ENCODE measurements at regions not wholly inside any gene's neighbourhood (a gene's known extent, or its start where the extent isn't known, plus 50 kb on each side); places are given as distances from the start of the nearest gene placed in this dataset.

DNA sequence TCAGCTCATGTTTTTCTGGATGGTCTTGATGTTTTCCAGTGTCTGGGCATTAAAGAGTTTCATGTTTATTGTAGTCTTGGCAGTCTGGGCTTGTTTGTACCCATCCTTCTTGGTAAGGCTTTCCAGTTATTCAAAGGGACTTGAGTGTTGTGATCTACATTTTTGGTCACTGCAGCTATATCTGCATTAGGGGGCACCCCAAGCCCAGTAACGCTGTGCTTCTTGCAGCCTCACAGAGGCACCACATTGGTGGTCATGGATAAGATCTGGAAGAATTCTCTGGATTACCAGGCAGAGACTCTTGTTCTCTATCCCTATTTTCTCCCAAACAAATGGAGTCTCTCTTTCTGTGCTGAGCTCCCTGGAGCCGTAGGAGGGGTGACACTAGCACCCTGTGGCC, 451.5 kb upstream of the FAT3 start:
- H3K27me3 ChIP-seq (ENCODE audit: insufficient read depth, low read length) = no peaks in the 10 kb centered on the region
- H3K36me3 ChIP-seq (ENCODE audit: insufficient read depth, low read length) = no peaks in the 10 kb centered on the region
- H3K4me1 ChIP-seq (ENCODE audit: control insufficient read depth, insufficient read depth, low read length, unreplicated experiment) = no peaks in the 10 kb centered on the region
- H2AFZ ChIP-seq (ENCODE audit: low read length, unreplicated experiment) = no peak overlapping the region
- H3K79me2 ChIP-seq (ENCODE audit: control insufficient read depth, insufficient read depth, low read length, unreplicated experiment) = no peaks in the 10 kb centered on the region
- H3K27ac ChIP-seq (ENCODE audit: low read depth, low read length) = no peak overlapping the region
- H3K4me3 ChIP-seq (ENCODE audit: low read depth, low read length) = no peak overlapping the region

DNA sequence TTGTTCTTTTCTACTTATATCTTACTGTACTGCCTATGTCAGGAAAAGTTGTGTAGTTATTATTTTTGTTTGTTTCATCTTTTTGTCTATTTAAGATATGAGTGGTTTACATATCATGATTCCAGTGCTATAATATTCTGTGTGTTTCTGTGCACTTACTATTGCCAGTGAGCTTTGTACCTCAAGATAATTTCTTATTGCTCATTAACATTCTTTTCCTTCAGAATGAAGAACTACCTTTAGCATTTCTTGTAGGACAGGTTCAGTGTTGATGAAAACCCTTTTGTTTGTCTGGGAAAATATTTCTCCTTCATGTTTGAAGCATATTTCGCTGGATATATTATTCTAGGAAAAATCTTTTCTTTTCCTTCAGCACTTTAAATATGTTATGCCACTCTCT, 452.7 kb upstream of the FAT3 start:
- Histone ChIP-seq H3K27me3 (ENCODE audit: insufficient read depth, low read length) (no peaks in the 10 kb centered on the region), H3K79me2 (ENCODE audit: control insufficient read depth, insufficient read depth, low read length, unreplicated experiment) (no peaks in the 10 kb centered on the region), H2AFZ (ENCODE audit: low read length, unreplicated experiment) (no peak overlapping the region), H3K4me1 (ENCODE audit: control insufficient read depth, insufficient read depth, low read length, unreplicated experiment) (no peaks in the 10 kb centered on the region), H3K27ac (ENCODE audit: low read depth, low read length) (no peak overlapping the region), H3K4me3 (ENCODE audit: low read depth, low read length) (no peak overlapping the region), H3K36me3 (ENCODE audit: insufficient read depth, low read length) (no peaks in the 10 kb centered on the region)

- H3K79me2 ChIP-seq (ENCODE audit: control insufficient read depth, insufficient read depth, low read length, unreplicated experiment) = no peaks in the 10 kb centered on the region
- H3K4me1 ChIP-seq (ENCODE audit: control insufficient read depth, insufficient read depth, low read length, unreplicated experiment) = no peaks in the 10 kb centered on the region
- H3K36me3 ChIP-seq (ENCODE audit: insufficient read depth, low read length) = no peaks in the 10 kb centered on the region
- H3K27ac ChIP-seq (ENCODE audit: low read depth, low read length) = no peak overlapping the region
- H2AFZ ChIP-seq (ENCODE audit: low read length, unreplicated experiment) = no peak overlapping the region
- no peaks in the 10 kb centered on the region for H3K27me3 ChIP-seq (ENCODE audit: insufficient read depth, low read length)
- H3K4me3 ChIP-seq (ENCODE audit: low read depth, low read length) = no peak overlapping the region
These were observed 455.8 kb upstream of the FAT3 start for GRCh38 chr11:91768783-91769182.

- Histone ChIP-seq H3K4me3 (ENCODE audit: low read depth, low read length) (no peak overlapping the region), H2AFZ (ENCODE audit: low read length, unreplicated experiment) (no peak overlapping the region), H3K36me3 (ENCODE audit: insufficient read depth, low read length) (no peaks in the 10 kb centered on the region), H3K27ac (ENCODE audit: low read depth, low read length) (no peak overlapping the region), H3K79me2 (ENCODE audit: control insufficient read depth, insufficient read depth, low read length, unreplicated experiment) (no peaks in the 10 kb centered on the region), H3K4me1 (ENCODE audit: control insufficient read depth, insufficient read depth, low read length, unreplicated experiment) (no peaks in the 10 kb centered on the region), H3K27me3 (ENCODE audit: insufficient read depth, low read length) (no peaks in the 10 kb centered on the region)
These were observed 461.3 kb upstream of the FAT3 start for GRCh38 chr11:91763331-91763730.

DNA sequence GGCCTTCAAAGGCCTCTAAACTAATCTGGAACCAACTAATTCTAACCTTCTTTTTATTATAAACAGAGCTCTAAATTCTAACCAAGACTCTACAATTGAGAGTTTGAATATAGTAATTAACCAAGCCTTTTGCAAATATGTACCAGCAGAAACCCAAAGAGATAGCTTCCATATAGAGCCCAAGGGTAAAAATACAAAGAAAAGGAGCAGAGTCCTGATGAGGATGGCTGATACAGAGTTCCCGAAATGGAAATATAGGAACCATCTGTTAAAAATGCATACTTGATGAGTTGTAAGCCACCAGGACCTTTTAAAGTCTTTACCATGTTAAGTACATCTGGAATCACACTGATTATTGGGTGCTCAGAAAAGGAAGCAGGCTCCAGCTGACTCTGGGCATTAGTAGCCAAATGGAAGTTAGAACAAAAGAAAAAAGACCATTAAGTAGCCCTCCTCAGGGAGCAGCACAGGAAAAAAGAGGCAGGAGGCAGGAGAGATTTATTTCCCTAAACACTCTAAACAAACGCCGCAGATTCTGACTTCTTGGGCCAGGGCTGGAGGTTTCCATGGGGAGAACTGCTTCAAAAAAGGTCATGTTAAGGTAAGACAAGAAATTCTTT, 463.1 kb upstream of the FAT3 start:
- Histone ChIP-seq H3K79me2 (ENCODE audit: control insufficient read depth, insufficient read depth, low read length, unreplicated experiment) (no peaks in the 10 kb centered on the region), H3K36me3 (ENCODE audit: insufficient read depth, low read length) (no peaks in the 10 kb centered on the region), H3K27ac (ENCODE audit: low read depth, low read length) (no peak overlapping the region), H3K27me3 (ENCODE audit: insufficient read depth, low read length) (no peaks in the 10 kb centered on the region), H3K4me3 (ENCODE audit: low read depth, low read length) (no peak overlapping the region), H3K4me1 (ENCODE audit: control insufficient read depth, insufficient read depth, low read length, unreplicated experiment) (no peaks in the 10 kb centered on the region), H2AFZ (ENCODE audit: low read length, unreplicated experiment) (no peak overlapping the region)

DNA sequence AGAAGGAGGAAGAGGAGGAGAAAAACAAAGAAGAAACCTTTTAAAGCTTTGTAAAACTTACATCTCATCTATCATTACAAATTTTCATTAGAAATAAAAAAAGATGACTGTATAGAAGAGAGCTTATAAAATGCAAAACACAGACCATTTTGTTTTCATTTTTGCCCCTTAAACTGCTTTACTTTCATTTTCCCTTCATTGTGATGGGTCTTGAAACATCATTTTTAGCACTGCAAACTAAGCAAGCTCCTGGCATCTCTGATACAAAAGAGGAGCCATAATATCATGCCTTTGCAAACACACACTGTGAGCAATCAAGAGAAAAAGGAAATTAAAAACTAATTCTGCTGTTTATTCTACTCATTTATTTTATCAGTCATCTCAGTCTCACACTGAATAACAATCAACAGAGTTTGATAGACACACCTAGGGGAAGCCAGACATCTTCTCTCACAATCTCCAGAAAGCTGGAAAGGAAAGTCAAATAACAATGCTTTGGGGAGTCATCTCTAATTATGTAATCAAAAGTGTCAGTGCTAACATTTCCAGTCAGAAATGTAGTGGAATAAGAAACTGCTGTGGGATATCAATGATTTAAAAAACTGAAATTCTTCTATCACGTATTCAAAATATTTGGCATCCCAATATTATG, 467.7 kb upstream of the FAT3 start:
- Histone ChIP-seq H2AFZ (ENCODE audit: low read length, unreplicated experiment) (no peak overlapping the region), H3K36me3 (ENCODE audit: insufficient read depth, low read length) (no peaks in the 10 kb centered on the region), H3K4me3 (ENCODE audit: low read depth, low read length) (no peak overlapping the region), H3K27ac (ENCODE audit: low read depth, low read length) (no peak overlapping the region), H3K79me2 (ENCODE audit: control insufficient read depth, insufficient read depth, low read length, unreplicated experiment) (no peaks in the 10 kb centered on the region), H3K27me3 (ENCODE audit: insufficient read depth, low read length) (no peaks in the 10 kb centered on the region), H3K4me1 (ENCODE audit: control insufficient read depth, insufficient read depth, low read length, unreplicated experiment) (no peaks in the 10 kb centered on the region)

DNA sequence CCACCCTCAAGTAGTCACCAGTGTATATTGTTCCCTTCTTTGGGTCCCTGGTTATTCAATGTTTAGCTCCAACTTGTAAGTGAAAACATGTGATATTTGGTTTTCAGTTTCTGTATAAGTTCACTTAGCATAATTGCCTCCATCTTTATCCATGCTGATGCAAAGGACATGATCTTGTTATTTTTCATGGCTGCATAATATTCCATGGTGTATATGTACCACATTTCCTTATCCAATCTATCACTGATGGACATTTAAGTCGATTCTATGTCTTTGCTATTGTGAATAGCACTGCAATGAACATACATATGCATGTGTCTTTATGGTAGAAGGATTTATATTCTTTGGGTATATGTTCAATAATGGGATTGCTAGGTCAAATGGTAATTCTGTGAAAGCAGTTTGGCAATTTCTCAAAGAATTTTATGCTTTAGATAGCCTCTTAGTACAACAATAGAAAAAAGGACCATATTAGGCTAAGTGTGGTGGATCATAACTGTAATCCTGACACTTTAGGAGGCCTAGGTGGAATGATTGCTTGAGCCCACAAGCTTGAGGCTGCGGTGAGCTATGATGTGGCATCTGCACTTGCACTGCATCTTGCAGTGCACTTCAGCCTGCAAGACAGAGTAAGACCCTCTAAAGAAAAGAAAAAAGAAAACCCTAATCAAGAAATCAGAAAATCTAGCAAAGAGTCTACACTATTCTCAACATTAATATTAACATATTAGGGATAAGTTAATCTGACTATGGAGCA, 468.5 kb upstream of the FAT3 start:
- H3K4me1 ChIP-seq (ENCODE audit: control insufficient read depth, insufficient read depth, low read length, unreplicated experiment) = no peaks in the 10 kb centered on the region
- no peaks in the 10 kb centered on the region for H3K27me3 ChIP-seq (ENCODE audit: insufficient read depth, low read length)
- no peak overlapping the region for H2AFZ ChIP-seq (ENCODE audit: low read length, unreplicated experiment)
- H3K79me2 ChIP-seq (ENCODE audit: control insufficient read depth, insufficient read depth, low read length, unreplicated experiment) = no peaks in the 10 kb centered on the region
- H3K4me3 ChIP-seq (ENCODE audit: low read depth, low read length) = no peak overlapping the region
- no peaks in the 10 kb centered on the region for H3K36me3 ChIP-seq (ENCODE audit: insufficient read depth, low read length)
- H3K27ac ChIP-seq (ENCODE audit: low read depth, low read length) = no peak overlapping the region

- Histone ChIP-seq H3K79me2 (ENCODE audit: control insufficient read depth, insufficient read depth, low read length, unreplicated experiment) (no peaks in the 10 kb centered on the region), H2AFZ (ENCODE audit: low read length, unreplicated experiment) (no peak overlapping the region), H3K4me3 (ENCODE audit: low read depth, low read length) (no peak overlapping the region), H3K4me1 (ENCODE audit: control insufficient read depth, insufficient read depth, low read length, unreplicated experiment) (no peaks in the 10 kb centered on the region), H3K27me3 (ENCODE audit: insufficient read depth, low read length) (no peaks in the 10 kb centered on the region), H3K27ac (ENCODE audit: low read depth, low read length) (no peak overlapping the region), H3K36me3 (ENCODE audit: insufficient read depth, low read length) (no peaks in the 10 kb centered on the region)
These were observed 469.1 kb upstream of the FAT3 start for GRCh38 chr11:91755526-91755925.

- H3K4me1 ChIP-seq (ENCODE audit: control insufficient read depth, insufficient read depth, low read length, unreplicated experiment) = no peaks in the 10 kb centered on the region
- H3K27ac ChIP-seq (ENCODE audit: low read depth, low read length) = no peak overlapping the region
- H3K79me2 ChIP-seq (ENCODE audit: control insufficient read depth, insufficient read depth, low read length, unreplicated experiment) = no peaks in the 10 kb centered on the region
These were observed 475.4 kb upstream of the FAT3 start for GRCh38 chr11:91749251-91749650.

GRCh38 chr11:91742155-91742554, 482.5 kb upstream of the FAT3 start:
- no peaks in the 10 kb centered on the region for H3K27me3 ChIP-seq (ENCODE audit: insufficient read depth, low read length)
- no peak overlapping the region for H3K27ac ChIP-seq (ENCODE audit: low read depth, low read length)
- H2AFZ ChIP-seq (ENCODE audit: low read length, unreplicated experiment) = no peak overlapping the region
- H3K4me3 ChIP-seq (ENCODE audit: low read depth, low read length) = no peak overlapping the region
- H3K36me3 ChIP-seq (ENCODE audit: insufficient read depth, low read length) = no peaks in the 10 kb centered on the region
- H3K4me1 ChIP-seq (ENCODE audit: control insufficient read depth, insufficient read depth, low read length, unreplicated experiment) = no peaks in the 10 kb centered on the region
- H3K79me2 ChIP-seq (ENCODE audit: control insufficient read depth, insufficient read depth, low read length, unreplicated experiment) = no peaks in the 10 kb centered on the region

More at GRCh38 chr11:91749251-91749650, 475.4 kb upstream of the FAT3 start:
- no peak overlapping the region for H2AFZ ChIP-seq (ENCODE audit: low read length, unreplicated experiment)
- H3K36me3 ChIP-seq (ENCODE audit: insufficient read depth, low read length) = no peaks in the 10 kb centered on the region
- no peak overlapping the region for H3K4me3 ChIP-seq (ENCODE audit: low read depth, low read length)
- no peaks in the 10 kb centered on the region for H3K27me3 ChIP-seq (ENCODE audit: insufficient read depth, low read length)

GRCh38 chr11:91731051-91731450, 493.6 kb upstream of the FAT3 start:
- no peaks in the 10 kb centered on the region for H3K27me3 ChIP-seq (ENCODE audit: insufficient read depth, low read length)
- H3K4me3 ChIP-seq (ENCODE audit: low read depth, low read length) = no peak overlapping the region
- H2AFZ ChIP-seq (ENCODE audit: low read length, unreplicated experiment) = no peak overlapping the region
- no peak overlapping the region for H3K27ac ChIP-seq (ENCODE audit: low read depth, low read length)
- no peaks in the 10 kb centered on the region for H3K4me1 ChIP-seq (ENCODE audit: control insufficient read depth, insufficient read depth, low read length, unreplicated experiment)
- no peaks in the 10 kb centered on the region for H3K79me2 ChIP-seq (ENCODE audit: control insufficient read depth, insufficient read depth, low read length, unreplicated experiment)
- H3K36me3 ChIP-seq (ENCODE audit: insufficient read depth, low read length) = no peaks in the 10 kb centered on the region

Data from ACC112 (cell line).